LNCAP (cell line): ENCODE measurements at regions not wholly inside any gene's neighbourhood (a gene's known extent, or its start where the extent isn't known, plus 50 kb on each side); places are given as distances from the start of the nearest gene placed in this dataset.

ENCODE experiments used
- TF ChIP-seq, protein P1 (sequence below): fragments of 450-650 bp; IDR thresholded peaks from 2 replicates; pipeline ENCODE4 v1.5.1; 2017; ENCODE audit warnings: mild to moderate bottlenecking

DNA sequence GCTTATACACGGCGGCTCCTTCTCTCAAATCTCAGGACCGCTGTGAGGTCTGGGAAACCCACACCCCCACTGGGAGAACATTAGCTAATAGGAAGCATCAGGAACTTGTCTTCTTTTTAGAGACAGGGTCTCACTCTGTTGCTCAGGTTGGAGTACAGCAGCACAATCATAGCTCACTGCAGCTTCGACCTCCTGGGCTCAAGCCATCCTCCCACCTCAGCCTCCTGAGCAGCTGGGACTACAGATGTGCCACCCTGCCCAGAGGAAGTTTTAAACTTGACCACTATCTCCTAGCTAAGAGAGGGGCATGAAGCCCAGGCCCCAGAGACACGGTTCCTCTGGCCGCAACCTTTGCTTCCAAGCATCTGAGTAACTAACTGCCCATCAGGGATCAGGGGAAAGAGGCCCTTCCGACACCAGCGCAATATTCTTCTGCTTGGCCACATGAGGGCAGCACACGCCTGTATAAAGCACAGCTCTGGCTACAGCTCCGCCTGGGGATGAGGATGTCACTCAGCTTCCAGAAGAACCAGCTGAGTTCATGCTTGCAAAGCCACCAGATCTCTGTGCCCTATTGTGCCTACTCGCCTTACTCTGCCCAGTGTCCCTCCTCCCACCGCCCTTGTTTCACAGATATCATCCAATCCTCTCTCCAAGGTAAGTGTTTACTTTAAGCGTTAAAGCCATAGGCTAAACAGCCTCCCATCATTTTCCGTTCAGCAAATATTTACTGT lies 57.6 kb upstream of the SLC6A11 start:
- TF ChIP-seq, protein P1, sequence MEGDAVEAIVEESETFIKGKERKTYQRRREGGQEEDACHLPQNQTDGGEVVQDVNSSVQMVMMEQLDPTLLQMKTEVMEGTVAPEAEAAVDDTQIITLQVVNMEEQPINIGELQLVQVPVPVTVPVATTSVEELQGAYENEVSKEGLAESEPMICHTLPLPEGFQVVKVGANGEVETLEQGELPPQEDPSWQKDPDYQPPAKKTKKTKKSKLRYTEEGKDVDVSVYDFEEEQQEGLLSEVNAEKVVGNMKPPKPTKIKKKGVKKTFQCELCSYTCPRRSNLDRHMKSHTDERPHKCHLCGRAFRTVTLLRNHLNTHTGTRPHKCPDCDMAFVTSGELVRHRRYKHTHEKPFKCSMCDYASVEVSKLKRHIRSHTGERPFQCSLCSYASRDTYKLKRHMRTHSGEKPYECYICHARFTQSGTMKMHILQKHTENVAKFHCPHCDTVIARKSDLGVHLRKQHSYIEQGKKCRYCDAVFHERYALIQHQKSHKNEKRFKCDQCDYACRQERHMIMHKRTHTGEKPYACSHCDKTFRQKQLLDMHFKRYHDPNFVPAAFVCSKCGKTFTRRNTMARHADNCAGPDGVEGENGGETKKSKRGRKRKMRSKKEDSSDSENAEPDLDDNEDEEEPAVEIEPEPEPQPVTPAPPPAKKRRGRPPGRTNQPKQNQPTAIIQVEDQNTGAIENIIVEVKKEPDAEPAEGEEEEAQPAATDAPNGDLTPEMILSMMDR: peak; percentile 72

DNA sequence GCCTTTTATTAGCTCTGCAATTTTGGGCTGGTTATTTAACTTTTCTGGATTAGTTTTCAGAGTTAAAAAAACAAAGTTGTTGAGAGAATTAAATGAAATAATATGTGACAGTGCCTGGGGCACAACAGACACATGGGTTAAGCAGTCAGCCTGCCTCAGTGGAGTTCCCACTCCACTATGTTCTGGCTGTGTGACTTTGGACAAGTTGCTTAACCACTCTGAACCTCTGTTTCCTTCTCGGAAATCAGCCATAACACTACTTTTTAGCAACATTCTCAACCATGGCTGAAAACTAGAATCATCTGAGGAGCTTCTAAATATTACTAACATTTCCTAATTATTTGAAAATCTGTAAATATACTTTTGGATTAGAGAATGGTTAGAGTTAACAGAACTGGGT lies 56.5 kb upstream of the SLC6A11 start:
- TF ChIP-seq, protein P1: no peak

DNA sequence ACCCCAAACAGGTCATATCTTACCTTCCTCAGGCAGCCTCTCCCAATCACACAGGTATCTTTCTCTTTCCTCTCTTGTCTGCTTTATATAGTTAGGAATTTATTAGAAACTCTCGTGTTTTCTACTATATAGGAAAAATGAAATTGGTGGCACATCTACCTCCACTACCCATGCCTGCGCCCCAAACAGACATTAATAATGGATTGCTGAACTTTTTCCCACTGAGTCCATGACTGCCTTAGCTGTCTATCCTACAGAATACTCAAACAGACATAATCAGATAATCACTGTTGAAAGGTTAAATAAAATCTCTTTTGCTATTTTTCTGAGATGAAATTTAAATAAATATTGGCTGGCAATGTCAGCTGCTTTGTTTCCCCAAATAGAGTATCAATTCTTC lies 55.8 kb upstream of the SLC6A11 start:
- TF ChIP-seq, protein P1: no peak

DNA sequence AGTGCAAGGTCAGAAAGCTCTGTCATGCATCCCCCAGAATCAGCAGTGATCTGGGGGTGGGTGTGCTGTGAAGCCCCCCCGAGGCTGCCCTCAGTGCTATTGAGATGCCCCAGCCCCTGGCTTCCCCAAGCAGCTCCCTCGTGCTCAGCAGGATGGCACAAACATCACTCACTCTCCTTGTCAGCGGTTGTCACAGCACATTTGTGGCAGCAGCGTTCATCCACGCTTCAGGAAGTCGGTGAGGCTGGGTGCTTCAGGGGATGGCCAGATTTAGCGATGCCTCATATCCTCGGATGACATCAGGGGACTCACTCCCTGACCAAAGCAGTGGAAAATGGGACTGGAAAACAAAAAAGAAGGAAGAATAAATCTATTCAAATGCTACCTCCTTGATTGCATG lies 54.4 kb upstream of the SLC6A11 start:
- TF ChIP-seq, protein P1: no peak

DNA sequence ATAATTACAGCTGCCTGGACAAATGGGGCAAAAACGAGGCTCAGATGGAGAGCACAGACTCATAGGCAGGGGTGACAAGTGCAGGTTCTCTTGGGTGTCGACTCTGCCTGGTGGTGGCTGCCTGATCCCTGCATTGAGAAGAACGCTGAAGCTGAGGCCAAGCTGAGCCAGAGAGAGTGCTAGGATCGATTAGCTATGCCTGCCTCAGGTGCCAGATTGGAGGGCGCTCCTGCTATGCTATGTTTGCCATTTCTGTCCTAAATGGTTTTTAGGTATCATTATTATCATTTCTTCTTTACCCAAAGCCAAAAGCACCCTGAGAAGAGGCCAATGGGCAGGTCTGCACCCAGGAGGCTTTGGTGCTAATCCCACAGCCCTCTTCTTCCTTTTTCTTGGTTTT lies 53.9 kb upstream of the SLC6A11 start:
- TF ChIP-seq, protein P1: no peak

DNA sequence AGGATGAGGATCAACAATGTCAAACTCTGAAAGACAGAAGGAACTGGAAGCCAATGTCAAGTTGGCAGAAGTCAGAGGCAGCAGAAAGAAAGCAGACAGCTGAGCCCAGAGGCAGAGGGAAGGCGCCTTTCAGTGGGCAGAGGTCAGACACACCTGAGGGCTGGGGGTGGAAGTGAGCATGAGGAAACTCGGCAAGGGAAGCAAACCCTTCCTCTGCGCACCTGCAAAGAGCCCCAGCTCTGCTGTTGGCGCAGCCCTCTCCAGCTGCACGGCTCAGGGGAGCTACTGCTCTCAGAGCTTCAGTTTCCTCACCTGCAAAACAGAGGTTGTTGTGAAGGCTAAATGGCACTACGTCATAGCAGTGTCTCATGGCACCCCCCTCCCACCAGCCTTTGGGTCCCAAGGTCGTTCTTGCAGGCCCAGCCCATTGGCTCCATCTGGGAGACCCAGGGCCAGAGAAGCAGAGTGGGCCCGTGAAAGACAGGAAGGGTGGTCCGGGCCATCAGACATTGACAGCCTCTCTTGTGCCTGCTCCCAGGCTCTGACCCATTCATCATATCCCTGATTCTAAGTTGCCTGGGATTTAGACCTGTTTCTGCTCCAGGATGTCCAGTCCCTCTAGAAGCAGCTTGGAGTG lies 53.3 kb upstream of the SLC6A11 start:
- TF ChIP-seq, protein P1: no peak

DNA sequence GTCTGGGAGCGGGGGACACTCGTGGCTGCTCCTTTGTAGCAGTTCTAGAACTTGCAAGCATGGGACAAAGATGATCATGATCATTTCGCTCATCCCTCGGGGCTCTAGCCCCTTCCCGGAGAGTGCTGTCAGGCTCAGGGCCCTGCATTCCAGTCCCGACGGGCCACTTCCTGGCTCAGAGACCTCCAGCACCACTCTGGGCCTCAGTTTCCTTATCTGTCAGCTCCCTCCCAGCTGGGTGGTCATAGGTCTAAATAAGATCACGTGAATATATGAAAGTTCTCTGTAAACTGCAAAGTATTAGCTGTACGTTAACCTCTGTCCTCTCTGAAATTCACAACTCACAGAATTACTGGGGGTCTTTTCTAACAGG lies 52.8 kb upstream of the SLC6A11 start:
- TF ChIP-seq, protein P1: no peak
